ENCODE measurements at regions not wholly inside any gene's neighbourhood (a gene's known extent, or its start where the extent isn't known, plus 50 kb on each side); places are given as distances from the start of the nearest gene placed in this dataset.
"Not testable (repeated sequence)": the region's sequence is repeated elsewhere in the genome, so short reads cannot be mapped to it uniquely, and the experiment has no call there.

- CTCF ChIA-PET; intact Hi-C loops (cut with micrococcal nuclease; ENCODE audit: unreplicated experiment); BruUV-seq (replicated peaks); H3K27ac ChIP-seq (ENCODE audit: low read depth, low read length, poor library complexity, severe bottlenecking); H3K4me1 ChIP-seq (ENCODE audit: insufficient read depth, low read length, poor library complexity, severe bottlenecking); H3K36me3 ChIP-seq (ENCODE audit: insufficient read depth, low read length, poor library complexity, severe bottlenecking); H3K4me3 ChIP-seq (ENCODE audit: low read depth, low read length, poor library complexity, severe bottlenecking); POLR2A ChIA-PET (ENCODE audit: low non-redundant PET); DNase-seq (ENCODE audit: low spot score); H3K27me3 ChIP-seq (replicated peaks; ENCODE audit: insufficient read depth, low read depth, low read length, poor library complexity); H3K9me3 ChIP-seq (ENCODE audit: low read depth, low read length, poor library complexity, severe bottlenecking): not testable (repeated sequence)
Observed at GRCh38 chr3:91504874-91505273, 2397.5 kb downstream of the EPHA3 start.

All from A673 (cell line).